ENCODE measurements at regions not wholly inside any gene's neighbourhood (a gene's known extent, or its start where the extent isn't known, plus 50 kb on each side); places are given as distances from the start of the nearest gene placed in this dataset.
A peak's percentile ranks its signal among the peaks of the same experiment; 100 is the strongest.

DNA sequence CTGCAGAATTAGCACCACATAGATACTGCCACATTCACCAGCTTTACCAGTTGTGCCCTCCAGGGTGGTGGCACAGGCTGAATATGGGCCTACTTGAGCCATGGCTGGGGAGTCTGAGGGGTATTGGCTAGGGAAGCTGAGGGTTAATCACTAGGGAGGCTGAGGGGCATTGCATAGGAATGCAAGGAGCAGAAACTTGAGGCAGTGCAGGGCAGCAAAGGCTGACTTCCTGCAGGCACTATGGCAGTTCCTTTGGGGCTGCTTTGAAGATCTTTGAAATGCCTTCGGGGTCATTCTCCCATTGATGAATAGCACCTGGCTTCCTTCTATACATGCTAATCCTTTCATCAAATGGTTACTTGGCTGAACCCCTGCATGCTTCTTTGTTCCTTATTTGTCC, 171.5 kb downstream of the RCN1 start:
- no peak for FAIRE-seq

DNA sequence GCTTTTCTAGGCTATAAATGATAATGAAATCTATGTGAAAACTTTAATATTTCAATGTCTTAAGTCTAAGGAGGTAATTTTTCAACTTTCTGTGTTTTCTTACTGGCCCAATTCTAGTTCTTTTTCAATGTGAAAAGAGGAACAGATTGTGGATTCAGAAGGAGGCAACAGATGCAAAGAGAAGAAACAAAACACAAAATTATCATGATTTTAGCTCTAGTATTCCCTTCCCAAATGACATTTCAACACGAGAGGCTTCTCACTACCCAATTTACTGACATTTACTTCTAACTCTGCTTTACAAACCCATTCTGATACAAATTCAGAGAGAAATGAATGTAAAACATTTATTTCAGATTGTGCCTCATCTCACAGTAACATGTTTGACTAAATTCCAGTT, 169.4 kb downstream of the WT1 start:
- DNase-seq (ENCODE audit: insufficient read length, low spot score), result no peak
- TF ChIP-seq POLR2A (IDR thresholded peaks at IDR 0.05; ENCODE audit: low read depth, low read length), result no peak
- FAIRE-seq, result no peak

More for the DNA sequence above, 171.5 kb downstream of the RCN1 start:
- DNase-seq (ENCODE audit: insufficient read length, low spot score), result no peak
- no peak for TF ChIP-seq POLR2A (IDR thresholded peaks at IDR 0.05; ENCODE audit: low read depth, low read length)

DNA sequence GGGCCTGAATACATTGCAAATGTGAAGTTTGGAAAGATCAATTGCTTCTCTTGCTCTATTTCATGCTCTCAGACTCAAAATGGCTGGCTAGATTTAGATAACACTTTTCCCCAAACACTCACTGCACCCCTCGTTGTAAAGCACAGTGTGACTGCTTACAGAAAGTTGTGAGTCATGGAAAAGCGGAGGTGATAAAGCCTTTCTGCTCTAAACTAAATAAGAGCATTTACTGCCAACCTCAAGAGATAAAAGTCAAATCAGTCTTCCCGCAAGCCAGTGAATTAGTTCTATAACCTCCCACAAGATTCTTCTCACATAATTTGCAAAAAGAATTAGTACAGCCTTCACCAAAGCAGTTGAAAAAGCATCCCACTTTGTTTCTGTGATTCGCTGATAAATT, 168.7 kb downstream of the WT1 start:
- DNase-seq (ENCODE audit: insufficient read length, low spot score), result no peak
- FAIRE-seq, result no peak
- no peak for TF ChIP-seq POLR2A (IDR thresholded peaks at IDR 0.05; ENCODE audit: low read depth, low read length)

DNA sequence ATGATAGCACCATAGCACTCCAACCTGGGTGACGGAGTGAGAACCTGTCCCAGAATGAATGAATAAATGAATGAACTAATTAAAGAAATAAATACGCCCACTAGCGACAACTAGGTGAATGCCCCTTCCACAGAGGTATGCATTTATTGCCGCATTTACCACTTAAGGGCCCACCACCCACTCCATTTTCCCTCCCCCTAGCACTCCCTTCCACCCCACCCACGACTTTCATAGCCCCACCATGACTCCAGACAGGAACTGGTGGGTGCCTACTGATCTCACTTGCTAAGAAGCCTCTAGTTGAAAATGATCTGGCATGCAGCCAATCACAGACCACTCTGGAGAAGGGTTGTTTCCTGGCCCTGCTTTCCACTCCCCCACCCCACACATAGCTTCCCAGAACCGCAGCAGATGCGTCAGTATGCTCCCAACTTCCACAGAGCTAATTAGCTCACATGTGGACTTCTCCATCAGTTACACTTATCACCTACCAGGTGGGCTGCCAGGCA, 167.6 kb downstream of the WT1 start:
- no peak for TF ChIP-seq POLR2A (IDR thresholded peaks at IDR 0.05; ENCODE audit: low read depth, low read length)
- FAIRE-seq (no peak), DNase-seq (ENCODE audit: insufficient read length, low spot score) (no peak)

DNA sequence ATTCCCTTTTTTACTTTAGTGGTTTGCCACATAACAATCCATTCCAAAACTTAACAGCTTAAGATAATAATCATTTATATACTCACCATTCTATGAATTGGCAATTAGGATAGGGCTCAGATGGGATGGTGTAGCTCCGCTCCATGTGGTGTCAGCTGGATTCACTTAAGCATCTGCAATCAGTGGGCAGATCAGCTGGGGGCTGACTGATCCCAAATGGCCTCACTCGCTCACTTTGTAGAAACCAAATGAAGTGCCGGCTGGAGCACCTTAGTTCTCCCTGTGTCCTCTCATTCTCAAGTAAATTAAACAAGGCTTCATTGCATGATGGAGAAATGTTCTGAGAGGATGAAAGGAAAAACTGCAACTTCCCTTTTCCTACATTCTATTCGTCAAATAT, 161.4 kb downstream of the WT1 start:
- FAIRE-seq, result no peak

DNA sequence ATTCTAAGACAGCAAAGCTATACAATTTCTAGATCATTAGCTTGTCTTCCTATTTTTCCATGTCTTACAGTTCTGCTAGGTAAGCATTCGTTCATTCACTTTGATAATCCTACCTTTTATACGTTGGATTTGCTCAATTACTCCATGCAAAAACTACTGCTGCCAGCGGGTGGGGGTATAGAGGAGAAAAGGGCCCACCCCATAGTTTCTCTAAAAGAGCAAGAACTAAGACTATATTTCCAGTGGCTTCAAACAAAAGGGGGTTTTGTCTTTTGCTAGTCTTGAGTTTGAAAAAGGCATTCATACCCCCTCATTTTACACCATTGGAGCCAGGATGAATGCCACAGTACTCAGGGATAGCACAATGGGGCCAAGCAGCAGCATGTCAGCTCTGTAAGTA, 155.7 kb downstream of the WT1 start:
- no peak for TF ChIP-seq POLR2A (IDR thresholded peaks at IDR 0.05; ENCODE audit: low read depth, low read length)
- DNase-seq (ENCODE audit: insufficient read length, low spot score), result no peak
- FAIRE-seq, result no peak

More for the DNA sequence above, 161.4 kb downstream of the WT1 start:
- TF ChIP-seq POLR2A (IDR thresholded peaks at IDR 0.05; ENCODE audit: low read depth, low read length), result no peak
- DNase-seq (ENCODE audit: insufficient read length, low spot score), result no peak

DNA sequence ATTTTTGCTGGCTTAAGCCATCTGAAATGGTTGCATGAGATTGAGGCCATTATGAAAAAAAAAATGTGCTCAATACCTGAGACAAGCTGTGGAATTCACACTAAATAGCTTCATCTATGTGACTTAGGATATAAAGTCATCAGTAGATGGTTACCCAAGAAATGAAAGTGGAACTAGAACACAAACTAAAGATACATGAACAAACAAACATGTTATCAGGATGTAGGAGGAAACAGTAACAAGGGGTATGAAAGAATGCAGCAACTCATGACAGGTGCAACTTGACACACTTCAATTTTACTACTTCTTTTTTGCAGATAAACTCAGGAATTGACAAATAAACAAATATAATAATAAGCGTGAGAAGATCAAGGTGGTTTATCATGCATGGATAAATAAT, 155.0 kb downstream of the WT1 start:
- FAIRE-seq, result no peak
- TF ChIP-seq POLR2A (IDR thresholded peaks at IDR 0.05; ENCODE audit: low read depth, low read length), result no peak

DNA sequence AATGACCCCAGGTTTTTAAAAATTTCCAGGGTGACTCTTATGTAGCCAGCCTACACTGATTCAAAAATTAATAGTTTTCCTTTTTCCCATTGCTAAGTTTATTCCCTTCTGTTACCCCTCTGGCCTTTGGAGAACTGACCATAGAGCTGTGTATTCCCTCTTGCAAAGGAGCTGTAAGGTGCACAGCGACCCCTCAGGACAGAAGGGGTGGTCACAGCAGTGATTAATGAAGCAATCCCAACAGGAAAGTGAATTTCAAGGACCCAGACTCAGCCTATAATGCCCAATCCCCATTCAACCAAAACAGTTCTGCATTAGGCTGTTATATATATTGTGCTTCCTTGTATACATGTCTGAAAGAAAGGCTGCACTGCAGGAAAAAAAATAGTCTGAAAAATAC, 147.1 kb downstream of the WT1 start:
- DNase-seq (ENCODE audit: insufficient read length, low spot score) (no peak), FAIRE-seq (no peak)
- no peak for TF ChIP-seq POLR2A (IDR thresholded peaks at IDR 0.05; ENCODE audit: low read depth, low read length)

More for the DNA sequence above, 155.0 kb downstream of the WT1 start:
- no peak for DNase-seq (ENCODE audit: insufficient read length, low spot score)

DNA sequence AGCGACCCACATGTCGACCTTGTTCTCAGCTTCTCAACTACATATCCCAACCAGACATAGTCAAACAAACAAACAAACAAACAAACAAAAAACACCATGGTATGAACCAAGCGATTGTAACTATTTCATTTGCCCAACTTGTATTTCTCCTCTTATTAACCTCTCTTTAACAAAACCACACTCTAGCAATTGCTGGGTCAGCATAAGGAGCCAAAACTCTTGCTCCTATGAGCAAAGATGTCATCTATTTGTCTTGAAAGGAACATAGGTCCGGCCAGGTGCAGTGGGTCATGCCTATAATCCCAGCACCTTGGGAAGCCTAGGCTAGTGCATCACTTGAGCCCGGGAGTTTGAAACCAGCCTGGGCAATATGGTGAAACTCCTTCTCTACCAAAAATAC, 145.6 kb downstream of the WT1 start:
- DNase-seq (ENCODE audit: insufficient read length, low spot score), result no peak
- FAIRE-seq, result no peak
- TF ChIP-seq POLR2A (IDR thresholded peaks at IDR 0.05; ENCODE audit: low read depth, low read length), result no peak

DNA sequence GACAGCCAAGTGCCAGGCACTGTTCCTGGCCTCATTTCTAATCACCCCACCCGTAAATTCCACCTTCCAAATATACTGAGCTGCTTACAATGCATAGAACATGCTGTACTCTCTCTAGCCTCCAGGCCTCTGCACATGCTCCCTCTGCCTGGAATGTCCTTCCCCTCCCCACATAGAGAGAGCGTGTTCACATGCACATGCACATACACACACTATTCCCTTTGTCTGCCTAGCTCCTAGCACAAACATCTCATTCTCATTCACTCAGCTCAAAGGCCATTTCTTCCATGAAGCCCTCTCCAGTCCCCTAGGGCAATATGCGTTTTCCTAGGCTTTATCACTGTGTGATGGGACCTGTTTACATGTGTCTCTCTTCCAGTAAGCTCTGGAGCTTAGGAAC, 144.6 kb downstream of the WT1 start:
- TF ChIP-seq POLR2A (IDR thresholded peaks at IDR 0.05; ENCODE audit: low read depth, low read length), result no peak
- DNase-seq (ENCODE audit: insufficient read length, low spot score) (no peak), FAIRE-seq (no peak)

DNA sequence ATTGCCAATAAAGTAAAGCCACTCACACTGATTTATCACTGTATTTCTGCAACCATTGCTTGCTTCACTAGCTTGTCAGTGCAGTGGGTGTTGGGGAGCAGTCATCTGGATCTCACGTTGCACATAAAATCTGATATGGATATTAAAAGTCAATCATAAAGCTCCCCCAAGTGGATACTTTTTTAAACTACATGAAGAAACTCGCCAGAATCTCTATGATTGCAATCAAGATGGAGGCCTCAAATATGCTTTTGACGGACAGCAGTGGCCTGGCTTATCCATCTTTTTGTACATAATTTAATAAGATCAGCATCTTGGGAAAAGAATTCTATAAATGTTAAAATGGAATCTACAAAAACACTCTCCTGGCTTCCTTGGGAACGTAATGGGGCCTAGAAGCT, 137.7 kb downstream of the WT1 start:
- peak; percentile 19 for DNase-seq (ENCODE audit: insufficient read length, low spot score)
- FAIRE-seq, result no peak
- no peak for TF ChIP-seq POLR2A (IDR thresholded peaks at IDR 0.05; ENCODE audit: low read depth, low read length)

DNA sequence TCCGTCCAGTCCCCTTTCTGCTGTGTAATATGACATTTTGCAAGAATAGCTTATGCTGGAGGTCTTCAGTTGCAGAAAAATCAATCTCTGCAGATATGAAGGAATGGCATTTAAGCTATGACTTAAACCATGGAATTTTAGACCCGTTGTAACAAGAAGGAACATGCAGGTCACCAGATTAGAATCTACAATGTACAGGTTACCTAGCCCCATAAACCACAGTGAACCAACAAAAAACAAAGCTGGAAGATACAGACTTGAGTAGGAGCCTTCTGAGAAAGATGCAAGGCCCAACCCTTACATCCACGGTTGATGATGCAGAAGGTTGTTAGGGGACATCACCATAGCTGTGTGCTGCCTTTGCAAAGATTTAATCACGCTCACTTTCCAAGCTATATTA, 132.5 kb downstream of the WT1 start:
- no peak for TF ChIP-seq POLR2A (IDR thresholded peaks at IDR 0.05; ENCODE audit: low read depth, low read length)
- no peak for FAIRE-seq
- no peak for DNase-seq (ENCODE audit: insufficient read length, low spot score)

DNA sequence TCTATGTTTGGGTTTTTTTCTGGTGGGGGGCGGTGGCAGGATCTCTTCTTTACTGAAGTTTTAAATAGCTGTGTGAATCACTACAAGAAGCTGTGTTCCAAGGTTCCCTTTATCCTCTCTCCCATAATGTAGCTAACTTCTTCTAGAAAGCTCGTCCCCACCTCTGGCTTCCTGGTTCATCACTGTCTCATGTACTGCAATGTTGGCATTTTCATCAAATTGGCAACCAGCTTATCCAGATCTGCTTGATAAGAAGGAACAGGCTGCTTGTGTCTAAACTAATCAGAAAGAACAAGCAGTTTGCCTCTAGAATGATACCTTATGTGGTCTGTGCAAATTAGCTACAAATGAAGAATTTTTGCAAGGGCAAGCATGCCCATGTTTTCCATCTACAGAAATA, 130.8 kb downstream of the WT1 start:
- FAIRE-seq (no peak), DNase-seq (ENCODE audit: insufficient read length, low spot score) (no peak)
- TF ChIP-seq POLR2A (IDR thresholded peaks at IDR 0.05; ENCODE audit: low read depth, low read length), result no peak

DNA sequence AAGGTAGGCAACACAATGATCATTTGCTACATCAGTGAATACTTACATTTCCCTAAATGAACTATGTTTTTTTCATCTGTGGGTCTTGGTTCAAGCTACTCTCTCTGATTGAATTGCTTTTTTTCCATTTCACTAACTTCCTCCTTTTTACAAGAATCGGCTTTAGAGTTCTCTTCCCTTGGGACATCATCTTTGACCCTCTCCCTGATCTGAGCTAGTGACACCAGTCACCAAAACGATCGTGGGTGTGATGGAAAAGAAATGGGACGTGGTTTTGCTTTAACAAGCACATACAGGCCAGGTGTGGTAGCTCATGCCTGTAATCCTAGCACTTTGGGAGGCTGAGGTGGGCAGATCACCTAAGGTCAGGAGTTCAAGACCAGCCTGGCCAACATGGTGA, 129.9 kb downstream of the WT1 start:
- no peak for FAIRE-seq
- no peak for DNase-seq (ENCODE audit: insufficient read length, low spot score)
- TF ChIP-seq POLR2A (IDR thresholded peaks at IDR 0.05; ENCODE audit: low read depth, low read length), result no peak

DNA sequence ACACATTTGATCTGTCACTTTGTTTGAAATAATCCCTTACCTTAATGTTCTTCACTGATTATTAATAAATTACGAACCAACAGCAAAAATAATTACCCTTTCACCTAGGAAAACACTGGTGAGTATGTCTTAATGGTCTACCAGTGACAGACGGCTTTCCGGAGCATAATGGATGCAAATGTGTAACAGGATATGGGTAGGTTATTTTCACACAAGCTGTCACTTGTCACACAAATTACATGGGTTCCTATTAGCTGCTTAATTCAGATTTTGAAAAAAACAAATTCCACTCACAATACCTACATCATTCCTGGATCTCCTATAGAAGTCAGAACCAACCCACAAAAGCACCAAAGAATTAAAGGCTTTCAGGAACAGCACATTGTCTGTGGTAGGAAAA, 127.9 kb downstream of the WT1 start:
- FAIRE-seq, result no peak
- DNase-seq (ENCODE audit: insufficient read length, low spot score), result no peak
- no peak for TF ChIP-seq POLR2A (IDR thresholded peaks at IDR 0.05; ENCODE audit: low read depth, low read length)

DNA sequence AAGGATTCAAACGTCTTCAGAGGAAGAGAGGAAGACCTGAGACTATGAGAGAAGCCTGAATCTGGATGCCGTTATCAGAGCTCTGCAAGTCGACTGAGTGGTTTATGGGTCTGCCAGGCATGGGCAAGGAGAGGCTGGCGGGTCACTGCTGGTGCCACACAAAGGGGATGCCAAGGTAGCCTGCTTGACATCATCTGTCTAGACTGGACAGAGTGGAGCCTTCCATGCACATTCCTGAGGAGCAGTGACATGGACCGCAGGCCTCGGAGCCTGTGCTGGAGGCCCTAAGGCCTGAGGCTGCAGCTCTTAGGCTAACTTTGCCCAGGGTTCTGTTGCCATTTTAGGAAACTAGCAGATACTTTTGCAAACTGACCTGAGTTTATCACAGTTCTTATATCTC, 127.4 kb downstream of the WT1 start:
- no peak for DNase-seq (ENCODE audit: insufficient read length, low spot score)
- FAIRE-seq, result no peak
- TF ChIP-seq POLR2A (IDR thresholded peaks at IDR 0.05; ENCODE audit: low read depth, low read length), result no peak
